Lung (tissue), 11 donors: ENCODE measurements at regions not wholly inside any gene's neighbourhood (a gene's known extent, or its start where the extent isn't known, plus 50 kb on each side); places are given as distances from the start of the nearest gene placed in this dataset.
A peak's percentile ranks its signal among the peaks of the same experiment; 100 is the strongest.

Source experiments
- ATAC-seq: fragments of 200-7000 bp; cut with Tn5 transposase; one replicate; pipeline ENCODE4 v1.9.1; 2020; ENCODE audit warnings: moderate number of reproducible peaks; ENCODE audit not compliant: insufficient read depth, low FRiP score
- DNase-seq, 3 donors: peaks; one replicate each; pipeline ENCODE4 v3.0.0-alpha.2; 2013 to 2017
- H3K27ac ChIP-seq, 2 donors: one replicate each; pipeline ENCODE4 v1.5.1; 2013; ENCODE audit warnings: mild to moderate bottlenecking in 2 of 2, moderate library complexity in 2 of 2, control low read depth in 1 of 2, inconsistent platforms in 1 of 2, low read depth in 1 of 2, low read length in 1 of 2
- H3K27me3 ChIP-seq, 3 donors: one replicate each; pipeline ENCODE4 v1.5.1; 2013; ENCODE audit warnings: low read length in 2 of 3; ENCODE audit not compliant: control insufficient read depth in 3 of 3, insufficient read depth in 3 of 3
- H3K36me3 ChIP-seq, 4 donors: one replicate each; pipeline ENCODE4 v1.5.1; 2013; ENCODE audit warnings: low read length in 4 of 4, mild to moderate bottlenecking in 1 of 4, moderate library complexity in 1 of 4; ENCODE audit not compliant: control insufficient read depth in 4 of 4, insufficient read depth in 4 of 4
- H3K4me1 ChIP-seq, 5 donors: one replicate each; pipeline ENCODE4 v1.5.1; 2013; ENCODE audit warnings: low read length in 5 of 5, mild to moderate bottlenecking in 2 of 5, moderate library complexity in 1 of 5; ENCODE audit not compliant: control insufficient read depth in 5 of 5, insufficient read depth in 5 of 5
- H3K4me3 ChIP-seq: one replicate; pipeline ENCODE4 v1.5.1; 2013; ENCODE audit warnings: mild to moderate bottlenecking, control low read depth, moderate library complexity
- H3K9ac ChIP-seq, 2 donors: one replicate each; pipeline ENCODE4 v1.5.1; 2013; ENCODE audit warnings: low read length in 2 of 2, control low read depth in 1 of 2; ENCODE audit not compliant: insufficient read depth in 1 of 2
- H3K9me3 ChIP-seq, 4 donors: one replicate each; pipeline ENCODE4 v1.5.1; 2013; ENCODE audit warnings: low read length in 3 of 4, mild to moderate bottlenecking in 1 of 4, moderate library complexity in 1 of 4; ENCODE audit not compliant: control insufficient read depth in 4 of 4, insufficient read depth in 3 of 4
- WGBS, 2 donors: extraction: QIAGEN DNeasy Blood & Tissue Kit; methylation state at CpG; one replicate each; pipeline ENCODE4 v1.1.7; 2013; 5-methylcytosine and 5-hydroxymethylcytosine counted together
- TF ChIP-seq, protein P1 (sequence below): IDR thresholded peaks from 2 replicates; pipeline ENCODE4 v1.5.1; 2012; ENCODE audit warnings: mild to moderate bottlenecking; ENCODE audit errors: control extremely low read depth, extremely low read depth
- donor health status: control.
- donor health status: control.
- donor health status: Bipolar disorder and iron deficiency.
- donor health status: healthy.
- donor health status: DM: yes; HTN: yes; CAD: no.

DNA sequence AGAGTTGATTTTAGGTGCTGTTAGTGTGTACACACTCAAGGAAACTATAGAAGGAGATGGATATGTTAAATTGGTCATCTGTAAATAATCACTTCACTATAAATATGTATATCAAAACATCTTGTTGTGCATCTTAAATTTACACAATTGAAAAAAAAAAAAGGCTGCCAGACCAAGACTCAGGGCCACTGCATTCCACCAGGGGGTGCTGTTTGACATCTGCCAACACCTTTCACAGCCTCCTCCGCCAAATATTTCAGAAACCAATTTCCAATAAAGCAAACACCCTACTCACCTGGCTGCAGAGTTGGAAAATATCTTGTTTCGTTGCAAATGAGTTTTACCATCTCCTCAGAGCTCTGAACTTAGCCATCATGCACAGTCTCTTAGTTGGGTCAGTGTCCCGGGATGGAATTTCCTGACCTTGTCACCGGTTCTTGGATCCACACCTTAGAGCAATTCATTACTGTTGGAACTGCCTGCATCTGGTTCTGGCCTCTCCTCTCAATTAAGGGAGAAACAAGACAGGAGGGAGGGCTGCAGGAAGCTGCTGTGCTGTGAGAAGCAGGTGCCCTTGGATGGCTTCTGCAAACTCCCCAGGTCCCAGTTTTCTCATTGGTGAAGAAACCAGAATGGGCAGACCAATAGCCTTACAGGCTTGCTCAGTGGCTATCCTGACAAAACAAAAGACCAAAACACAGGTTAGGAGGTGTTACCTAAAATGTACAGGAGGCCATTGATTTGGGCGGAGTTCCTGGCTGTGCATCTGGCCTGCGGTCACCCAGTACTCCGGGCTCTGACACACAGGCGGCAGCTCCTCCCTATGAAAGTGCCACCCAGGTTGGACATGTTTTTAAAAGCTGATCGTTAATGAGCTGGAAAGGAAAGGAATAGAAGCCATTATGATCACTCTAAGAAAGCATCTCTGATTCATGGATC lies 746.6 kb downstream of the UQCRFS1 start:
- no peak for ATAC-seq
- no peak overlapping the region for H3K27ac ChIP-seq
- 66 to 75% methylated on average over 9 of the region's 9 CpGs for WGBS, 2 donors
- peak; percentile 61 to 76 (median 61) for DNase-seq
- no peak overlapping the region for H3K4me3 ChIP-seq
- H3K36me3 ChIP-seq, result no peaks in the 10 kb centered on the region
- no peaks in the 10 kb centered on the region for H3K4me1 ChIP-seq
- TF ChIP-seq, protein P1, sequence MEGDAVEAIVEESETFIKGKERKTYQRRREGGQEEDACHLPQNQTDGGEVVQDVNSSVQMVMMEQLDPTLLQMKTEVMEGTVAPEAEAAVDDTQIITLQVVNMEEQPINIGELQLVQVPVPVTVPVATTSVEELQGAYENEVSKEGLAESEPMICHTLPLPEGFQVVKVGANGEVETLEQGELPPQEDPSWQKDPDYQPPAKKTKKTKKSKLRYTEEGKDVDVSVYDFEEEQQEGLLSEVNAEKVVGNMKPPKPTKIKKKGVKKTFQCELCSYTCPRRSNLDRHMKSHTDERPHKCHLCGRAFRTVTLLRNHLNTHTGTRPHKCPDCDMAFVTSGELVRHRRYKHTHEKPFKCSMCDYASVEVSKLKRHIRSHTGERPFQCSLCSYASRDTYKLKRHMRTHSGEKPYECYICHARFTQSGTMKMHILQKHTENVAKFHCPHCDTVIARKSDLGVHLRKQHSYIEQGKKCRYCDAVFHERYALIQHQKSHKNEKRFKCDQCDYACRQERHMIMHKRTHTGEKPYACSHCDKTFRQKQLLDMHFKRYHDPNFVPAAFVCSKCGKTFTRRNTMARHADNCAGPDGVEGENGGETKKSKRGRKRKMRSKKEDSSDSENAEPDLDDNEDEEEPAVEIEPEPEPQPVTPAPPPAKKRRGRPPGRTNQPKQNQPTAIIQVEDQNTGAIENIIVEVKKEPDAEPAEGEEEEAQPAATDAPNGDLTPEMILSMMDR, result peak; percentile 32
- no peak overlapping the region for H3K9ac ChIP-seq
- H3K9me3 ChIP-seq, result no peaks in the 10 kb centered on the region
- peaks cover 0 to 4% (median 0%) of the 10 kb centered on the region in 3 donors for H3K27me3 ChIP-seq

DNA sequence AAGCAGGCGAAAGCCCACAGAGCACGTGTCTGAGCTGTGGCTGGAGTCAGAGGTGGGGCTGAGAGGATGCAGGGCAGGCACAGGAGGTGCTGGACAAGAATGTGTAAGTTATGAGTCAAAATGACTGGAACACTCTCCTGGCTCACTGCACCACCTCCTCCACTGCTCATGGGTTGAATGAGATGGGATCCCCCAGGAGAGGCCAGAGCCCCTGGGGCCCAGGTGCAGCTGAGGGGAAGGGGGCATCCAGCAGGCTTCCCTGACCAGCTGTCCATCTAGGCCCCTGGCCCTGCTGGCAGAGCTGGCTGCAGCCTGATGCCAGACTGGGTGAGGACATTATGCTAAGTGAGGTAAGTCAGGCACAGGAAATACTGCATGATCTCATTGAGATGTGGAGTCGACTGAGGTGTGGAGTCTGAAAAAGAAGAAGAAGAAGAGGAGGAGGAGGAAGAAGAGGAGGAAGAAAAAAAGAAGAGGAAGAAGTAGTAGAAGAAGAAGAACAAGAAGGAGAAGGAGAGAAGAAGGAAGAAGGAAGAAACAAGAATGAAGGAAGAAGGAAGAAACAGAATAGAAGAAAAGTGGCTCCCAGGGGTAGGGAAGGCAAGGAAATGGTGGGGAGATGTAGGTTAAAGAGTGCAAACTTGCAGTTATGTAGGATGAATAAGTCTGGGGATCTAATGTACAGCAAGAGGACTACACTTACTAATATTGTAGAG lies 747.4 kb downstream of the UQCRFS1 start:
- H3K4me1 ChIP-seq, result no peaks in the 10 kb centered on the region
- no peak overlapping the region for H3K9ac ChIP-seq
- no peak overlapping the region for H3K4me3 ChIP-seq
- ATAC-seq, result no peak
- H3K27ac ChIP-seq, result no peak overlapping the region
- no peaks in the 10 kb centered on the region for H3K9me3 ChIP-seq
- TF ChIP-seq, protein P1, result no peak
- no peaks in the 10 kb centered on the region for H3K27me3 ChIP-seq
- WGBS, 2 donors, result 63 to 74% methylated on average over 3 of the region's 3 CpGs
- H3K36me3 ChIP-seq, result no peaks in the 10 kb centered on the region
- DNase-seq, result no peak

DNA sequence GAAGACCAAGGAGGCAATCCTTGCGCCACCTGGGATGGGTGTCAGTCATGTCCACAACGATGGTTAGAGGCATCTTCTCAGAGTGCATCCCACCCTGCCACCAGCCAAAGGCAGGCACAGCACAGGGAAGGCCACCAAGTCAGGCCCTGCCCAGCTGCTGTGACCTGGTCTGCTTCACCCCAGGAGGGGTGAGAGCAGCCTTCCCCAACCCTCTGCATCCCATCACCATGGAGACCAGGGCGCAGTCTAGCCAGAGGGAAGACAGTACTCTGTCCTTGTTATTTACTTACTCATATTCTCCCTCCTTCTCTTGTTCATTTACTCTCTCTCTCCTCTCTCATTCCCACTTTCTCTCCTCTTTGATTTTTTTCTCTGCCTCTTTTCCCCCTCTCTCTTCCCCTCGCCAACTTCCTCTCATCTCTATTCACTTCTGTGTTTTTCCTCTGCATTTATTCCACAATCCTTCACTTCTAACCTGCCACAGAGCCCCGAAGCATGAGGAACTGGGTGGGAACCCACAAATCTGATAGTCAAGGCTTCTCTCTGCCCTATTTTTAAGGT lies 749.4 kb downstream of the UQCRFS1 start:
- no peak overlapping the region for H3K9ac ChIP-seq
- H3K36me3 ChIP-seq, result no peaks in the 10 kb centered on the region
- TF ChIP-seq, protein P1, result no peak
- H3K27ac ChIP-seq, result no peak overlapping the region
- WGBS, 2 donors, result 83% methylated on average over 5 of the region's 5 CpGs
- ATAC-seq, result no peak
- no peaks in the 10 kb centered on the region for H3K27me3 ChIP-seq
- H3K9me3 ChIP-seq, result no peaks in the 10 kb centered on the region
- no peak overlapping the region for H3K4me3 ChIP-seq
- DNase-seq, result no peak
- no peaks in the 10 kb centered on the region for H3K4me1 ChIP-seq
